Endothelial cell of umbilical vein (primary cell): ENCODE measurements at regions not wholly inside any gene's neighbourhood (a gene's known extent, or its start where the extent isn't known, plus 50 kb on each side); places are given as distances from the start of the nearest gene placed in this dataset.

Source experiments
- CTCF ChIP-seq, 2 donors: IDR thresholded peaks; 1 replicate in 1 of 2; 2 replicates in 1 of 2; pipeline ENCODE4 v1.5.1; 2011; ENCODE audit warnings: low read length in 2 of 2, mild to moderate bottlenecking in 2 of 2, moderate library complexity in 2 of 2, control low read depth in 1 of 2, inconsistent platforms in 1 of 2, low read depth in 1 of 2; ENCODE audit not compliant: insufficient read depth in 1 of 2; ENCODE audit errors: extremely low read depth in 1 of 2
- EZH2 ChIP-seq: IDR thresholded peaks from 2 replicates; pipeline ENCODE4 v1.6.1; 2012; ENCODE audit warnings: borderline replicate concordance, low read depth, mild to moderate bottlenecking, moderate library complexity, low read length, inconsistent platforms; ENCODE audit not compliant: severe bottlenecking
- FOS ChIP-seq: IDR thresholded peaks from 2 replicates; pipeline ENCODE4 v1.6.1; 2011; ENCODE audit warnings: mild to moderate bottlenecking, low read length, moderate library complexity, borderline replicate concordance; ENCODE audit not compliant: insufficient read depth
- POLR2A ChIP-seq: IDR thresholded peaks from 2 replicates; pipeline ENCODE4 v1.6.1; 2012; ENCODE audit warnings: low read depth, mild to moderate bottlenecking, control low read depth, low read length
- POLR2AphosphoS5 ChIP-seq: IDR thresholded peaks from 2 replicates; pipeline ENCODE4 v1.6.1; 2012; ENCODE audit warnings: low read depth, mild to moderate bottlenecking, control low read depth, low read length, moderate library complexity; ENCODE audit not compliant: insufficient read depth

GRCh38 chr2:81624825-81625224 is 1320.3 kb upstream of the LRRTM1 start:
- no peak for TF ChIP-seq POLR2A
- no peak for TF ChIP-seq CTCF (IDR thresholded peaks at IDR 0.05; ENCODE audit: extremely low read depth in 1 of 2, insufficient read depth in 1 of 2, low read depth in 1 of 2, low read length in 2 of 2)
- TF ChIP-seq POLR2AphosphoS5: no peak
- TF ChIP-seq EZH2: no peak
- no peak for TF ChIP-seq FOS
